Activated T-helper 17 cell treated with anti-CD3 and anti-CD28 coated beads, Interleukin-2, amount 50 U/mL, for 72 hours (primary cell): ENCODE measurements at regions not wholly inside any gene's neighbourhood (a gene's known extent, or its start where the extent isn't known, plus 50 kb on each side); places are given as distances from the start of the nearest gene placed in this dataset.
"Not testable (repeated sequence)": the region's sequence is repeated elsewhere in the genome, so short reads cannot be mapped to it uniquely, and the experiment has no call there.

Experiments
- ATAC-seq: fragments of 150-1000 bp; cut with Tn5 transposase; replicated peaks from 2 replicates; pipeline ENCODE4 v1.10.0; 2021; ENCODE audit warnings: mild to moderate bottlenecking, moderate library complexity
- H3K27ac Mint-ChIP-seq: one replicate; pipeline ENCODE4 v1.8.0; 2022; ENCODE audit warnings: mixed read lengths
- H3K27me3 Mint-ChIP-seq: one replicate; pipeline ENCODE4 v1.8.0; 2022; ENCODE audit warnings: mixed read lengths
- H3K36me3 Mint-ChIP-seq: one replicate; pipeline ENCODE4 v1.8.0; 2022; ENCODE audit warnings: low read depth, mild to moderate bottlenecking, mixed read lengths
- H3K4me1 Mint-ChIP-seq: one replicate; pipeline ENCODE4 v1.8.0; 2022; ENCODE audit warnings: mixed read lengths
- H3K4me3 Mint-ChIP-seq: one replicate; pipeline ENCODE4 v1.8.0; 2022; ENCODE audit warnings: mild to moderate bottlenecking, mixed read lengths
- H3K9me3 Mint-ChIP-seq: one replicate; pipeline ENCODE4 v1.8.0; 2022; ENCODE audit warnings: mixed read lengths

DNA sequence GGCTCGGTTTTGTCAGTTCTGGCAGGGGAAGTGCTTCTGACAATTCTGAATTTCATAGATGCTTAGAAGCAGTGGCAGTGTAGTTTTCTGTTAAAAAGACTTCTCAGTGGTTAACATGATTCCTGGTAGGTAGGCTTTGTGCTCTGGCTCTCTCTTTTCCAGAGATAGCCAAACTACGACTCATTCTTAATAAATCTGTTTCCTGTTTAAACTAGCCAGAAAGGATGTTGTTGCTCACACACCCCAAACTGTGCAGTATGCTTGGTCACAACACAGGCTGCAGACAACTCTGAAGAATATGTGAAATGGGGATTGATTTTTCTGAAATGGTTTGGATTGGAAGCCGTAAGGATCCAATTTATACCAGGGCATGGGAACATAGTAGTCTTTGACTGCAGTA is 711.5 kb downstream of the PCDH17 start:
- Mint-ChIP-seq H3K27me3 (no peaks in the 10 kb centered on the region), H3K4me3 (no peak overlapping the region), H3K4me1 (no peaks in the 10 kb centered on the region), H3K36me3 (no peaks in the 10 kb centered on the region), H3K27ac (no peak overlapping the region), H3K9me3 (peaks cover 4% of the 10 kb centered on the region)
- ATAC-seq, result no peak

DNA sequence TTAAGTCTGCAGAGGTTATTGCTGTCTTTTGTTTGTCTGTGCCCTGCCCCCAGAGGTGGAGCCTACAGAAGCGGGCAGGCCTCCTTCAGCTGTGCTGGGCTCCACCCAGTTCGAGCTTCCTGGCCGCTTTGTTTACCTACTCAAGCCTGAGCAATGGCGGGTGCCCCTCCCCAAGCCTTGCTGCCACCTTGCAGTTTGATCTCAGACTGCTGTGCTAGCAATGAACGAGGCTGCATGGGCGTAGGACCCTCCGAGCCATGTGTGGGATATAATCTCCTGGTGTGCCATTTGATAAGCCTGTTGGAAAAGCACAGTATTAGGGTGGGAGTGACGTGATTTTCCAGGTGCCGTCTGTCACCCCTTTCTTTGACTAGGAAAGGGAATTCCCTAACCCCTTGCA is 720.6 kb downstream of the PCDH17 start:
- not testable (repeated sequence) for H3K4me3 Mint-ChIP-seq, H3K27me3 Mint-ChIP-seq, H3K36me3 Mint-ChIP-seq, H3K9me3 Mint-ChIP-seq, H3K27ac Mint-ChIP-seq, H3K4me1 Mint-ChIP-seq, ATAC-seq

DNA sequence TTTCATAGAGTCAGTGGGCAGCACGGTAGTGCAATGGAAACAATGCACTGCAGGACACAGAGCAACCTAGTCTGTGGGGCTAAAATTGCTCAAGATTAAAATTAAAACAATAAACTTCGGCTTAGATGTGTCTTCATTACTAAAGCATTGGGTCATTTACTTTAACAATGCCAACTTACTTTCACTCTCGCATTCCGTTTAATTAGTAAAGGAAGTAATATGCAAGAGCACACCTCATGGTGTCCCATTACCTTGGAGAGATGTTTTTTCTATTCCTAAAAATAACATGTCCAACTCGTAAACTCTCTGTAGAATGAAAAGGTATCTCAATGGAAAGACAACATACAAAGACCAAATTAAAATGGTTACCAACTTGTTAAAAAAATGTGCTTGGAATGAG is 738.4 kb downstream of the PCDH17 start:
- H3K27me3 Mint-ChIP-seq, result no peaks in the 10 kb centered on the region
- no peak overlapping the region for H3K27ac Mint-ChIP-seq
- no peak for ATAC-seq
- H3K36me3 Mint-ChIP-seq, result no peaks in the 10 kb centered on the region
- H3K9me3 Mint-ChIP-seq, result peaks cover 13% of the 10 kb centered on the region
- H3K4me1 Mint-ChIP-seq, result no peaks in the 10 kb centered on the region
- H3K4me3 Mint-ChIP-seq, result no peak overlapping the region

DNA sequence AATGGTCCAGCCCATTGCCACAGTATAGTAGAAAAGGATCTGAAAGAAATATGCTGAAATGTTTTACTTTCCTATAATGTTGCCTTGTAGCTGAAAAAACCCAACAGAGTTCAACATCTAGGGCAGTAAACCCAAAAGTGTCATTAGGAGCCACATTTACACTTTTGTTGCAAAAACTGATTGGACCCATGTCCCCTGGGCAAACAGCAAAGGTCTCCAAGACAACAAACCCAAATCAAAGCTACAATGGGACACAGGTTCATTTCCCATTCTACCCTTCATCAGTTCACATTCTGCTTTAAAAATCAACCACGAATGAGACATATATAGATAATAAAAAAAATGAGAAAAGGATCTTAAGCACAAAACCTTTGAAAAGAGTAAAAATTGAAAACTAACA is 744.8 kb downstream of the PCDH17 start:
- H3K4me1 Mint-ChIP-seq, result no peaks in the 10 kb centered on the region
- ATAC-seq, result no peak
- no peak overlapping the region for H3K4me3 Mint-ChIP-seq
- no peaks in the 10 kb centered on the region for H3K27me3 Mint-ChIP-seq
- H3K9me3 Mint-ChIP-seq, result peaks cover 11% of the 10 kb centered on the region
- no peaks in the 10 kb centered on the region for H3K36me3 Mint-ChIP-seq
- no peak overlapping the region for H3K27ac Mint-ChIP-seq

DNA sequence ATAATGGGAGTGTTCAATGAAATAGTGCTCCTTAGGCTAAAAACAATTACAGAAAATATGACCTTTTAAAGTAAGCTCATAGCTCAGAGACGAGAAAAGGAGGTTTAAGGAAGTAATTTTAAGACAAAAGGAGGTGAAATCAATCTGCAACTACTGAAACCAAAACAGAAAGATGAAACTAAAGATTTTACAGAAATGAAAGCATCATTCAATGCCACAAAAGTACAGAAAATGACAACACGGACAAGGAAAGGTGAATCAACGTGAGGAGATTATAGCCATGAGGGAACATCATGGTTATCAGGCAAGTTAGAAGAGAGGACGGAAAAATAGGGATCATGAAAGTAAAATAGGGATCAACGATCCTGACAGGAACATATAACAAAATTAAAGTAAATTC is 745.2 kb downstream of the PCDH17 start:
- H3K27me3 Mint-ChIP-seq, result no peaks in the 10 kb centered on the region
- ATAC-seq, result no peak
- no peaks in the 10 kb centered on the region for H3K4me1 Mint-ChIP-seq
- H3K4me3 Mint-ChIP-seq, result no peak overlapping the region
- peaks cover 10% of the 10 kb centered on the region for H3K9me3 Mint-ChIP-seq
- no peaks in the 10 kb centered on the region for H3K36me3 Mint-ChIP-seq
- H3K27ac Mint-ChIP-seq, result no peak overlapping the region

DNA sequence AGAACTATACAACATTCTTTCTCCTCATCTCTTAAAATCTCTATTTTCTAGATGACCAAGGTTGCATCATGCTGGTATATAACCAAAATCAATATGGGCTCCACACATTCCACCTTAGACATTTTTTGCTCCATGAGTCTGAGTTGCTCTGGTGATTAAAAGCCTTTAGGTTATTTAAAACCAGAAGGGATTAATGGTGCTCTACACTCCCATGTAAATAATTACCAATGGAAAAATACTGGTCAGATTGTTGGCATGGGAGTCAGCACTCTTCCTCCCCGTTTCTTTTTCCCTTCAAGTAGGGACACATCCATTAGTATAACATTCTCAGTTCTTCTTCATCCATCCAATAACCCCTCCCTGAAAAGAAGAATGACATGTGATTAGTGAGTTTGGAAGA is 747.7 kb downstream of the PCDH17 start:
- H3K4me3 Mint-ChIP-seq, result no peak overlapping the region
- H3K27me3 Mint-ChIP-seq, result no peaks in the 10 kb centered on the region

DNA sequence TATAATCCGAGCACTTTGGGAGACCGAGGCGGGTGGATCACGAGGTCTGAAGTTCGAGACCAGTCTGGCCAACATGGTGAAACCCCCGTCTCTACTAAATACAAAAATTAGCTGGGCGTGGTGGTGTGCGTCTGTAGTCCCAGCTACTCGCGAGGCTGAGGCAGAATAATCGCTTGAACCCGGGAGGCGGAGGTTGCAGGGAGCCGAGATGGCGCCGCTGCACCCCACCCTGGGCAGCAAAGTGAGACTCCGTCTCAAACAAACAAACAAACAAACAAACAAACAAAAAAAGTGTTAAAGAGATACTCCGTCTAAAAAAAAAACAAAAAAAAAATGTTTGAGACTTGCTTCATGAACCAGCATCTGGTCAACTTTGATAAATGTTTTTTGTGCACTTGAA is 753.8 kb downstream of the PCDH17 start:
- not testable (repeated sequence) for H3K36me3 Mint-ChIP-seq, H3K4me3 Mint-ChIP-seq, ATAC-seq, H3K4me1 Mint-ChIP-seq, H3K27me3 Mint-ChIP-seq, H3K27ac Mint-ChIP-seq, H3K9me3 Mint-ChIP-seq

More for the DNA sequence above, 747.7 kb downstream of the PCDH17 start:
- H3K36me3 Mint-ChIP-seq, result no peaks in the 10 kb centered on the region
- no peak for ATAC-seq
- H3K27ac Mint-ChIP-seq, result no peak overlapping the region
- no peaks in the 10 kb centered on the region for H3K4me1 Mint-ChIP-seq
- no peaks in the 10 kb centered on the region for H3K9me3 Mint-ChIP-seq

DNA sequence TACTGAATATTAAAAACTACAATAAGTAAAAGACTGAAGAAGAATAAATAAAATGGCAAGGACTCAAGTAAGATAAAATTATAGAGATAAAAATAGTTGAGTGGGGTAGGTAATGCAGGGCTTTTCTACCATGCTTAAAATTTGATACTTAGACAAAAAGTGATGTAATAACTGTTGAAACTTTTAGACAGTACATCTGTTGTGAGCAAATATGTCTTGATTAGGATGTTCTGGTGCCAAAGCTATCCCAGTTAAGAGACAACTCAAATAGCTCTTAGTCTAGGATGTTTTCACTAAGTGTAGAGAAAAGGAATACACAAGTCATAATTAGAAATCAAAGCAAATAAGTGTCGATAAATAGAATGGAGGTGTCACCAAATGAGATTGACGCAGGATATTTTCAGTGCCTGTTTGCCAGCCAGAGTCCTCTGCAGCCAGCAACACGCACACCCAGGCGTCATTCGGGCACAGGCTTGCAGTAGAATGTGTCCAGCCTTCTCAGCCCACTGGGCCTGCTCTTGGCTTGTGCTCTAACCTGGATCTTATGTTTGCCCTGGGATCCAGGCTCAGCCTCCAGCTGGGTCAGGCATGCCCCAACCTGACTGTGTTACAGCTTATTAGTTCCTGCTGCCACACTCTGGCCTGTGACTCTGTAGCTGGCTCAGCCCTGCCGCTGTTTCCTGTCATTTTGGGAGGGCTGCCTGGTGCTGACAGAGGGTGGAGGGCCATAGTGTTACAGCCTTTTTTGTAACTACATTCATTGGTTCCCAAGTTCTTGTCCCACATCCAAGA is 766.2 kb downstream of the PCDH17 start:
- H3K36me3 Mint-ChIP-seq, result no peaks in the 10 kb centered on the region
- no peaks in the 10 kb centered on the region for H3K27me3 Mint-ChIP-seq
- peaks cover 17% of the 10 kb centered on the region for H3K9me3 Mint-ChIP-seq
- no peak overlapping the region for H3K4me3 Mint-ChIP-seq
- no peak overlapping the region for H3K27ac Mint-ChIP-seq
- no peak for ATAC-seq
- no peaks in the 10 kb centered on the region for H3K4me1 Mint-ChIP-seq

DNA sequence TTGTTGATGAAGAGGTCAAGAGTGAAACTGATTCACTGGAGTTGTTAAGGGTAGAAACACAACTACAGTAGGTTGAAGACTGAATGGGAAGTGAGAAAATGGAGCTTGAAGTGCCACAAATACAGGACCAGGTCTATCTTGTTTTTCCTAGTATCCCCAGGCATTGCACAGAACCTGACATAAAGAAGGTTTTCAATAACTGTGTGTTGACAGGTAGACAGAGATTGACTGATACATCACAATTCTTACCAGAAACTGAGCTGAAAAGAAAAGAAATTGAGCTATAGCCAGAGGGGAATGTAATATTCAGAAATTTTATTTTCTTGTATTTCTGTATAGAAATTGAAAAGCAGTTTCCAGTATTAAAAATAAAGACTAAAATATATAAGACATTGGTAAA is 767.7 kb downstream of the PCDH17 start:
- no peak overlapping the region for H3K27ac Mint-ChIP-seq
- no peak for ATAC-seq
- no peaks in the 10 kb centered on the region for H3K4me1 Mint-ChIP-seq
- H3K27me3 Mint-ChIP-seq, result no peaks in the 10 kb centered on the region
- no peaks in the 10 kb centered on the region for H3K36me3 Mint-ChIP-seq
- H3K9me3 Mint-ChIP-seq, result peaks cover 17% of the 10 kb centered on the region
- H3K4me3 Mint-ChIP-seq, result no peak overlapping the region

DNA sequence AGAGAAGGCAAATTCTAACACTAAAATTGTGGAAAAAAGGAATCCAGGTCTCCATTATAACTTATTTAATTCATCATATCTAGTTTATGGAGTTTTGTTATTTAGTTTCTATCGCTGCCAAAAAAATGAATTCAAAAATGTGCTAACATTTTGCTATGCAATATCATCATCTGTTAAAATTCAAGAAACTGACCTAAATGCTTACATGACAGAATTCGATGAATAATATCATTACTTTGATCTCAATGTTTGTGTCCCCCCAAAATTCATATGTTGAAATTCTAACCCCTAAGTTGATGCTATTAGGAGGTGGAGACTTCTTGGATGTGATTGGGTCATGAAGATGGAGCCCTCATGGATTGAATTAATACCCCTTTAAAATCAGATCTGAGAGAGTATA is 775.0 kb downstream of the PCDH17 start:
- H3K9me3 Mint-ChIP-seq, result peaks cover 12% of the 10 kb centered on the region
- no peaks in the 10 kb centered on the region for H3K36me3 Mint-ChIP-seq
- H3K27me3 Mint-ChIP-seq, result no peaks in the 10 kb centered on the region
- ATAC-seq, result no peak
- no peak overlapping the region for H3K4me3 Mint-ChIP-seq
- no peaks in the 10 kb centered on the region for H3K4me1 Mint-ChIP-seq
- H3K27ac Mint-ChIP-seq, result no peak overlapping the region

DNA sequence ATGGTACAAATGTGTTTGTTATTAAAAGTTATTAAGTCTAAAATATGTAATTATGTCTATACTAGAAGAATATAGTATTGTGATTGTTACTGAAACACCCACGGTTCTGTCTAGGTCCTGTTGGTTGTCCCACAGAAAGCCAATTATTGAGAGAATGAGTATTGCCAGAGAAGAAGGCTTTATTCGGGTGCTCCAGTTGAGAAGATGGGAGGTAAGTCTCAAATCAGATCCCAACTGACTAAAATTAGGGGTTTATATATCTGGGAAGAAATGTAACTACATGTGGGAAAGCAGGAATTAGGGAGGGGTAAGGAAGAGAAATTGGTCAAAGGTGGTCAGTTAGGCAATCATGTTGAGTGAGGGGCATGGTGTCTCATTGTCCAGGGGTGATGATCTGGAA is 798.4 kb downstream of the PCDH17 start:
- no peaks in the 10 kb centered on the region for H3K27me3 Mint-ChIP-seq
- H3K36me3 Mint-ChIP-seq, result no peaks in the 10 kb centered on the region
- no peak overlapping the region for H3K4me3 Mint-ChIP-seq
- no peaks in the 10 kb centered on the region for H3K4me1 Mint-ChIP-seq
- H3K9me3 Mint-ChIP-seq, result peaks cover 17% of the 10 kb centered on the region
- no peak overlapping the region for H3K27ac Mint-ChIP-seq
- ATAC-seq, result no peak

DNA sequence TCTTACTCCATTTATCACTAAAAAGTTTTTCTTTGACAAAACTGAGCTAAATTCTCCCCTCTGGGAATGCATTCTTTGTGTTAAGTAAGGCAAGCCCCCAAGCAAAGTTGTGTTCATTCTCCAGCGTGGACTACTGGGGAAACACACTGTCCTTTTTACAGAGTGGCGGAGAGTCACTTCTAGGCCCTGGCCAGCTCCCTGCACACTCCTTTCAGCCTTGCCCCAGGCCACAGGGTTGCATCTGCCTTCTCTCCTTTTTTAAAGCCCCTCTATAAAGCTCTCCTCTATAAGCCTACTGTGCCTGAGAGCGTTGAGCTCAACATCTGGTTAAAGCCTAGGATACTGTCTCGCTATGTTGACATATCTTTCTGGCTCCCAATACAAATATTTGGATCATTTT is 803.4 kb downstream of the PCDH17 start:
- H3K4me1 Mint-ChIP-seq, result no peaks in the 10 kb centered on the region

DNA sequence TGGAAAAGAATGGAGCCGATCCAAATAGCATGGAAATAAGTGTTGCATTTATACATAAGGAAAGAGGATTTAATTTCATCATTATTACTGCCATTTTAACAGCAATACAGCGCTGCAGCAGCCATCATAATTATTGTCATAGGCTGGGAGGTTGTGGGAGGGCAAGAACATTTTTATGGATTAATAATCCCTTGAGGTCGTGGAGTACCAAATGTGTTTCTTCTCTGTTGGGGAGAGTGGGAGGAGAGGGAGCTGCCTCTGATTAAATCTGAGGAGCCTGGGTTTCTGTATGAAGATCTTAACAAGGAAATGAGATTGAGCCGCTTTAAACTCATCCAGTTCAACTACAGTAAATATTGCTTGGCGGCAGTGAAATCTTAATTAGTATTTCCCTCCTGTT is 805.9 kb downstream of the PCDH17 start:
- H3K4me3 Mint-ChIP-seq, result no peak overlapping the region
- peaks cover 16% of the 10 kb centered on the region for H3K9me3 Mint-ChIP-seq
- no peak overlapping the region for H3K27ac Mint-ChIP-seq
- H3K27me3 Mint-ChIP-seq, result no peaks in the 10 kb centered on the region
- H3K4me1 Mint-ChIP-seq, result no peaks in the 10 kb centered on the region
- no peak for ATAC-seq
- no peaks in the 10 kb centered on the region for H3K36me3 Mint-ChIP-seq

More for the DNA sequence above, 803.4 kb downstream of the PCDH17 start:
- no peak overlapping the region for H3K27ac Mint-ChIP-seq
- H3K9me3 Mint-ChIP-seq, result peaks cover 12% of the 10 kb centered on the region
- H3K4me3 Mint-ChIP-seq, result no peak overlapping the region
- no peaks in the 10 kb centered on the region for H3K27me3 Mint-ChIP-seq
- ATAC-seq, result no peak
- no peaks in the 10 kb centered on the region for H3K36me3 Mint-ChIP-seq

DNA sequence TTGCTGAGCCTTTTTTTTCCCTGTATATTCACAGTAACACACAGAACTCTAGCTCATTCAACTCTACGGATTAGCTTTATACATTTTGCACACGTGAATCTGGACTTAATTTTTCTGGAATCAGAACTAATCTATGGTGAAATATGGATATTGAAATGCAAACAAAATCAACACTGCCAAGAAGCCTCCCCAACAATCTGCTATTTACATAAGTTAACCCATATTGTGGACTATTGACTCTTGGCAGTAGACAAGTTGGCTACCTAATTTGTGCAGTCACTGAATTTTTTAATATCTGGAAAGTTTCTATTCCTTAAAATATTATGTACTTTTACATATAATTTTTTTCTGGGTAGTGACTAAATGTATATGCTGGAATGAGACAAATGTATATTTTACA is 815.4 kb downstream of the PCDH17 start:
- no peaks in the 10 kb centered on the region for H3K4me1 Mint-ChIP-seq
- no peaks in the 10 kb centered on the region for H3K9me3 Mint-ChIP-seq
- H3K4me3 Mint-ChIP-seq, result no peak overlapping the region
- H3K27me3 Mint-ChIP-seq, result no peaks in the 10 kb centered on the region
- no peaks in the 10 kb centered on the region for H3K36me3 Mint-ChIP-seq
- no peak for ATAC-seq
- H3K27ac Mint-ChIP-seq, result no peak overlapping the region

DNA sequence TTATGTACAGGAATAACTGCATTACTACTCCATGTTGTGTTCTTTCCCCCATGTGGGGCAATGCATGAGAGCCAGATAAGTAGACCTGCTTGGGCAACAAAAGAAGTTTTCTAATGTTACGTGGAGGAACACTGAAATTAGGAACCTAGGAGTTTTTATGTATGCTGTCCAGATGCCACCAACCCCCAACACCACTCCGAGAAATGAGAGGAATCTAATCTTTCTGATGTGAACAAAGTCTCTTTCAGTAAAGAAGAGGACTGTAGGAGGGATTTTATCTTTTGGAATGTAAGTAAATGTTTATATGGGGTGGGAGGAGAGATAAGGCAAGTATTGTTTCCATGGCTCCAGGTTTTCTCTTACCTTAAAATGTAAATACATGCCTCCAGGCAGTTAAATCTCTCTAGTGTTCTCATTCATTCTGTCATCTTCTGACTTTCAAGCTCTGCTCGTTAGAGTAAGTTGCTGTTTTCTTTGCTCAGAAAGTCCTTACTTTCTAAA is 820.6 kb downstream of the PCDH17 start:
- no peaks in the 10 kb centered on the region for H3K36me3 Mint-ChIP-seq

DNA sequence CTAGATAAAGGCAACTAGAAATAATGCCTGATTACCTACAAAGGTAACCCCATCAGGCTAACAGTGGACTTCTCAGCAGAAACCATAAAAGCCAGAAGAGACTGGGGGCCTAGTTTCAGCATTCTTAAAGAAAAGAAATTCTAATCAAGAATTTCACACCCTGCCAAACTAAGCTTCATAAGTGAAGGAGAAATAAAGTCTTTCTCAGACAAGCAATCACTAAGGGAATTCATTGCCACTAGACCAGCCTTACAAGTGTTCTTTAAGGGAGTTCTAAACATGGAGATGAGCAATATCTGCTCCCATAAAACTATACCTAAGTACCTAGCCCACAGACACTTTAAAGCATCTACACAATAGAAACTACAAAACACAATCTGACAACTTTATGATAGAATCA is 823.5 kb downstream of the PCDH17 start:
- no peaks in the 10 kb centered on the region for H3K36me3 Mint-ChIP-seq
- H3K27me3 Mint-ChIP-seq, result no peaks in the 10 kb centered on the region
- H3K27ac Mint-ChIP-seq, result no peak overlapping the region
- no peak for ATAC-seq
- no peak overlapping the region for H3K4me3 Mint-ChIP-seq
- no peaks in the 10 kb centered on the region for H3K4me1 Mint-ChIP-seq
- H3K9me3 Mint-ChIP-seq, result peaks cover 14% of the 10 kb centered on the region

More for the DNA sequence above, 820.6 kb downstream of the PCDH17 start:
- ATAC-seq, result no peak
- Mint-ChIP-seq H3K4me1 (no peaks in the 10 kb centered on the region), H3K9me3 (peaks cover 11% of the 10 kb centered on the region), H3K4me3 (no peak overlapping the region), H3K27ac (no peak overlapping the region), H3K27me3 (no peaks in the 10 kb centered on the region)
